ENCODE measurements at regions not wholly inside any gene's neighbourhood (a gene's known extent, or its start where the extent isn't known, plus 50 kb on each side); places are given as distances from the start of the nearest gene placed in this dataset.

DNA sequence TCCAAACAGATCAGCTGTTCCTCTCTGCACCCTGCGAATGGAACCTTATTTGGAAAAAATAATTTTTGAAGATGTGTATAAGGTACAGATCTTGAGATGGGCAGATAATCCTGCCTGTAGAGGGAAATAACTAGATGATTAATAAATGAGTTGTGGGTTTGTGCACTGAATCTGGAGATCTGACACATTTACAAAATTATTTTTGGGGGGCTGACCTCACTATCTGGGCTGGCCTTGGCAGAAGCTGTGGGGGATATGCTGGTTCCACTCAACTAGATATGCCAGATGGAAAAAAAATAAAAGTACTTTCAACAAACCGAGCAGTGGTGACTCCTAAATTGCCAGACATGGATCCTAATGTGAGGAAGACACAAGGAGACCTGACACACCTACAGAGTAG, 552.2 kb upstream of the AMELY start:
- no peak for DNase-seq

DNA sequence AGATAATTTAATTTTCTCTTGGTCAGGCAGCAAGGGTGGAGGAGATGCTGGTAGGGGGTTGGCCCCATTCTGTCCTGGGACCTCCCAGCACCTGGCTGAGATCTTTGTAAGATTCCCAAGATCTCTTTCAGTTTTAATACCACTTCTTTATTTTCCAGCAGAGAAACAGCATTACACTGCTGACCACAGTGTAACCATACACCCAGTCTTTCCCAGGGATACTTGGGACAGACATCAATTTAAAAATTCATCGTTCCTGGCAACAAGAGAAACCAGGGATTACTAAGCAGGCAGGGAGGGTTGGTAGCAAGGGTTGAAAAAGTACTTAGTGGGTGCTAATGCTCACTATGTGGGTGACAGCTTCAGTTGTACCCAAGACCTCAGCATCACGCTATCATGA, 551.6 kb upstream of the AMELY start:
- DNase-seq = no peak

DNA sequence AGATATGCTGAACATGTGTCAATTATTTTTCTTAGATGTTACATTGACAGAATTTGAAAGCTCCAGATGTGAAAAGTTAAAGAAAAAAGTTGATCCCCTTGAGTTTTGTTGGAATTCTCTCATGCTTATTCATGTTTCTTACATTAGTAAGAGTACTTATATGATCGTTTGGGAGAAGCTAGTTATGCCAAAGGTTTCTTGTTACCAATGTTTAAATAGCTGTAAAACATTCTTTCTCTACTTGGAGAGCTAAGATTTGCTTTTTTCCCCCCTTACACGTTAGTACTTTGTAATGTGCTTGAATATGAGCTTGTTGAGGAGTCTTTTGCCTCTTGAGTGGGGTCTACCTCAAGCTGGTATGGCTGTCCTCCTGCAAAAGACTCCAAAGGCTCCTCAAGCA, 551.1 kb upstream of the AMELY start:
- no peak for DNase-seq

DNA sequence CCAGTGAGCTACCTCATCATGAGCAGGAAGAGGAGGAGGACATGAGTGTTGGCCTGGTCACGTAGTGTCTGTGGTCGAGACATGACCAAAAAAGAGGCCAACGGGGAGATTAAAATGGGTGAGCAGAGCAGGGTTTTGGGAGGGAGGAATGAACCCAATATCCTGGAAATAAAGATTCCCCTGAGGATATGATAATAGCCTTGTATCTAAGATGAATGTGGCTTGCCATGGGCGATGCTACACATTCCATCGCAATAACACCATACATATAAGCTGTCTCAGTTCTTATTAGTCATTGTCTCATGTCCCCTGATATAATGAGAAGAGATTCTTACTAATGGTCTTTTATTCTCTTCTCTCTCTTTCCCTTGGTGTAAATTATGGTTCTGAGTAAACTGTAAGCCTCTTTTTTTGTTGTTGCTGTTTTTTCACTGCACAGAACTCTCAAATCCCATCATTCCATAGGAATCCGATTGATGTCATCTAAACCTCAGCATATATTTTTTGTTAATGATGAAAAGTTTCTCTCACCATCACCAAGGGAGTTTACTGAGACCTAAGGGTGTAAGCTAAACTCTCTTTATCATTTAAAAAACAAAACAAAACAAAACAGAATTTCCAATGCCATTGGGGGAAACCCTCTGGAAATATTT, 550.4 kb upstream of the AMELY start:
- DNase-seq = no peak

- DNase-seq = no peak
Measured at GRCh38 chrY:7459802-7460201, 548.2 kb upstream of the AMELY start.

DNA sequence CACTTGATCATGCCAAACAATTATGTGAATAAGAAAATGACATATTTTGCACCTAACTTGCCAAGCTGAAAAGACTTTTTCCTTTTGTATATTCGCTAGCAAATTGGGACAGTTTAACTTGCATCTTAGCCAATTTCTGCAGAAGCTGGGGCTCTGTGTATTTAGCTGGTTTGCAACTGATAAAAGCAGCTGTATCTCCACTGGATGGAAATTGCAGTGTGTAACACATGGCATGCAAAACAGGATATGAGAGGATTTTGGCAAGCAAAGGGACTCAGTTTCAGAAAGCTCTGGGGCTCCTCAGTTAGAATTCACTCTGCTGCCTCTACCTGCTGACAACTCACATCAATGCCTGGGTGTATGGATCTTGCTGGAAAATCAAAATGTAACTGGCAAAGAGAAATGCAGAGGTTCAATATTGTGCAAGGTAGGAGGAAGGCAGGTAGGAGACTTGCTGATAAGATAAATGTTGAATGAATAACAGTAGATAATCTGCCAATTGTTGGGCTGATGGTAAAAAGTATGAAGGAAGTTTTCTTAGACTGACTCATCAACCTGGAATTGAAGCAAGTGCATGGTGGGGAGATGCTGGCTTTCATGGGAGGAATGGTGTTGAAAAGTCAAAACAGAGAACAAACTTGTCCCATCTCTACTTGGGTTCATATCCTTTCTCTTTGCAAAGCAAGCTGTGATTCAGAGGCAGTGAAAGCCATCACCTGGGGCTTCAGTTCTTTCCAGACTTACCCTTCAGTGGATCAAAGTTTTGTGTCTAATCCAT, 546.9 kb upstream of the AMELY start:
- DNase-seq = no peak

DNA sequence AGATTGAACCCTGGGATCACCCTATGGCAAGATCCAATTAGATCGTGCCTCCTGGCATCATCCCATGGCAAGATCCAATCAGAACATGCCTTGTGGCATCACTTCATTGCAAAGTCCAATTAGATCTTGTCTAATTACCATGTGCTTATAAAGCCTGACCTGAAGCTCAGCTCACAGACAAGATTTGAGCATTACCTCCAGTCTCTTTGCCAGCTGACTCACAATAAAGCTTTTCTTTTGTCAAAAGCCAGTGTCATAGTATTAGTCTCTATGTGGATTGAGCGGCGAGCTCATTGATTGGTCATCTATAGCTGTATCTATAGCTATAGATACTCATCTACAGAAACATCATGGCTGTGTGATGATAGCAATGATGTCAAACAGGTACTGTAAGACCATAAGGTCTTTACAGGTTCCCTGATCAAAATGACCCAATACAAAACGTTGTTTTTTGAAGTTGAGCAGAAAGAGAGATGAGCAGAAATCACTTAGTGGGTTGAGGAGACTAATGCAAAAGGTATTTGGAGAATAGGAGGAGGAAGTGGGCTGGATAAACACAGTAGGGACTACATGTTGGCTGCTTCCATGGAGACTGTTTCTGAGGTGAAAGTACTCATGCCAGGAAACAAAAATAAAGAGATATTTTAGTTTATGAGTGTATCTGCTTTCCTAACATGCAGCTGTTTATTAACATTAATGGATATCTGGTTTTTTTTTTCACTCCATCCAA, 545.9 kb upstream of the AMELY start:
- DNase-seq = no peak

GRCh38 chrY:7455626-7456025, 544.1 kb upstream of the AMELY start:
- DNase-seq = no peak

GRCh38 chrY:7453336-7453735, 541.8 kb upstream of the AMELY start:
- no peak for DNase-seq

DNA sequence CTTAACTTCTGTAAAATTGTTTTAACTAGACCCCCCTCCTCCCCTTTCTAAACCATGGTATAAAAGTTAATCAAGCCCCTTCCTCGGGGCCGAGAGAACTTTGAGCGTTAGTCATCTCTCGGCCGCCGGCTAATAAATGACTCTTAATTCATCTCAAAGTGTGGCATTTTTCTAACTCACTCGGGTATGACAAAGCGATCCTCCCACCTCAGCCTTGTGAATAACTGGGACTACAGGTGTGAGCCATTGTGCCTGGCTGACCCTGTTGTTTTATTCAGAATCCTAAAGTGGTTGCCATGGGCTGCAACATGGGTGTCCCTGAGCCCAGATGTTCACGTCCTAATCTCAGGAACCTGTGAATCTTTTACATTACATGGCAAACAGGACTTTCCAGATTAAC, 540.7 kb upstream of the AMELY start:
- DNase-seq = no peak

DNA sequence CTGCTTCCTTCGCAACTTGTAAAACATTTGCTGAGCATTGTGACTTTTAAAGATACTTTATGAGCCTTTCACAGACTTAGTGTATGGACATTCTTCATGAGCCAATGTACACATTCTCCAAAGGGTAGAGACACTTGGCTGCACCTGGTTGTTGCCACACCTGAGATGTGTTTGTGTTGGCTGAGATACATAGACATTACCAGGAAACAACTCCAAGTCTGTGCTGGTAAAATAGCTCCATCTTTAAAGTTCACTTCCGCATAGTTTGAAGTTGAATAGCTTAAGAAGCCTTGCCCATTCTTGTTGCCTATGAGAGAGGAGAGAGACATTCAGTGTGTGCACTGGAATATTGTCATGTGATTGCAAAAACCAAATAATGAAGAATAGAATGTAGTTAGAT, 538.3 kb upstream of the AMELY start:
- DNase-seq = no peak

DNA sequence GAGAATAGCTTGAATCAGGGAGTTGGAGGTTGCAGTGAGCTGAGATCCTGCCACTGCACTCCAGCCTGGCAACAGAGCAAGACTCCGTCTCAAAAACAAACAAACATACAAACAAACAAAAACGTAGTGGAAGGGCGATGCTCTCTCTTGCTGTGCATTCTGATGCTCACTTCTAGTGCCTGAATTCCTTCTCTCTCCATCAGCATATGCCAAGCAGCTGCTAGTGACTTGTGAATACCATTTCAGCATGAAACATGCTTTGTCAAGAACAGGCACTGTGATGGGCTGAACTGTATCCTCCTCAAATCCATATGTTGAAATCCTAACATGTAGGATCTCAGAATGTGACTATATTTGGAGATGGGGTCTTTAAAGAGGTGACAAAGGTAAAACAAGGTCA, 537.1 kb upstream of the AMELY start:
- no peak for DNase-seq

DNA sequence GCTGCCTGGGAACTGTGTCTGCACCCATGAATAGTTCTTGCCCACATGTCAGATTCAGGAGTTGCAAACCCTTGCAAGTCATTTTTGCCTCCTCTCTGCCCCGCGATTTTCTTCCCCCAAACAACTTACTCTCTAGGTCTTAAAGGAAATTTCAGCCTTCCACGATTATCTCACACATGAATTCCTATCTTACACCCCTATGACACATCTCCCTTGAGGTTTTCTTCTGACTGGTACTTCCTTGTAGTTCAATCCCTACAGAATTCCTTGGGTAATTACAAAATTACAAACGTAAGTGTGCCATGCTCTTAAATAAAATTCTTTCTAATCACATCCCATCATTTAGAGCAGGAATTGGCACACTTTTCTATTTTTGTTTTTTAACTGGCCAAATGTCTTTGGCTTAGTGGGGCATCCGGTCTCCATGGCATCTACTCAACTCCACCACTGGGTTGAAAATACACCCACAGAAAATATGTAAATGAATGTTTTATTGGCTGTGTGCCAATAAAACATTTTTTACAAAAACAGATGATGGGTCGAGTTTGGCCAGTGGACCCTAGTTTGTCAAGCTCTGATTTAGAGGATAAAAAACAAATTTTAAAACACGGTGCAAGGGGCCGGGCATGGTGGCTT, 536.4 kb upstream of the AMELY start:
- no peak for DNase-seq

- no peak for DNase-seq
Measured at GRCh38 chrY:7444141-7444540, 532.6 kb upstream of the AMELY start.

GRCh38 chrY:7440796-7441530, 529.4 kb upstream of the AMELY start:
- no peak for DNase-seq

GRCh38 chrY:7437086-7437485, 525.5 kb upstream of the AMELY start:
- no peak for DNase-seq

- no peak for DNase-seq
Measured at GRCh38 chrY:7433817-7434809, 522.6 kb upstream of the AMELY start.

GRCh38 chrY:7419165-7419564, 507.6 kb upstream of the AMELY start:
- no peak for DNase-seq

DNA sequence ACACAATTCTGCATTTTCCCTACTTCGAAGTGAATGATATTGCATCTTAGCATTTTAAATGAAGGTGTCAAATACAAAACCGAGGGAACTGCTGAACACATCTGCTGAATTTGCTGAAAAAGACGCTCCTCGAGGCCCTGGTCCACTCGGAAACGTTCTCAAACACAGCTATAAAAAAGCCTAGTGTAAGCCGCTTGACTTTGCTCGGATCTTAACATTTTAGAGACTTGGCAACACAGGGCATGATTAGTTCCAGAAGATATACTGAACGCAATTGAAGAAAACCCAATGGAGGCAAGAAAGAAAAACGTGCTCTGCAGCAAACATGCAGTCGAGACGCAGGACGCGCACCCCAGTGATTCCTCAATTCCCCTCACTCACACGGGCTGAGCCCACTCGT, 506.4 kb upstream of the AMELY start:
- no peak for DNase-seq

DNA sequence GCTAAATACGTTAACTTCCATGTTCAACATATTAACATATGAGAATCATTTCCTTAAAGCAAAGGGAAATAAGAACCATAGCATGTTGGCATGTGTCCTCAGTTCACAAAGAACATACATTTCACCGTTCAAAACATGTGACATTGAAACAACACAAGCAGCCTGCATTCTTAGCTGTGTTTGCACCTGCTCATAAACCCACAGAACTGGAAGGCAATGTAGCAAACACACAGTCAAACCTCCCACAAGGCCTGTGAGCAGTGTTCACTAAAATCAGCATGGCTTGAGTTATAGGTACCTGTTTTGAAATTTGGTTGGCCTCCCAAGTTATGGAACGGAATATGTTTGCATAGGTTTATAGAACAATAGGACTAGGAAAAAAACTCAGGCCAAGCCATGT, 504.9 kb upstream of the AMELY start:
- DNase-seq = no peak

DNA sequence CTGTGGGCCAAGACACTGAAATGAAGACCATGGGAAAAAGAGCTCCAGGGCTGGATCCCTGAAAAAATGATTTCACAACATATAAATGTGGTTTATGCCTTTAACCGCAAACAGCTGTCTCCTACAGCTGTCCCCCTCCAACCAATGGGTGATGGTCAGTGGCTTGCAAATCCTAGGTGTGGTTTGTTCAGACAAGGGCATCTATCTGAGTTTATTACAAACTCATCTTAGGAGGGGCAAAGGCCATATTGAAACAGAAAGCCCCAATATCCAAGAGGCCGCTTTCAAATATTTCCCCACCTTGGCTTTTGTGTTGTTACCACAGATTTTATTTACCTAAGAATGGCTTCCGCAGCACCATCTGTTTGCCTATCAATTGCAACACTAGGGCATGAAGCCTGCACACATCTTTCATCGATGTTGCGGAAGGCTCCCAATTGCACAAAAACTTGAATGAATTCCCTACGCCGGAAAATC, 503.6 kb upstream of the AMELY start:
- no peak for DNase-seq

DNA sequence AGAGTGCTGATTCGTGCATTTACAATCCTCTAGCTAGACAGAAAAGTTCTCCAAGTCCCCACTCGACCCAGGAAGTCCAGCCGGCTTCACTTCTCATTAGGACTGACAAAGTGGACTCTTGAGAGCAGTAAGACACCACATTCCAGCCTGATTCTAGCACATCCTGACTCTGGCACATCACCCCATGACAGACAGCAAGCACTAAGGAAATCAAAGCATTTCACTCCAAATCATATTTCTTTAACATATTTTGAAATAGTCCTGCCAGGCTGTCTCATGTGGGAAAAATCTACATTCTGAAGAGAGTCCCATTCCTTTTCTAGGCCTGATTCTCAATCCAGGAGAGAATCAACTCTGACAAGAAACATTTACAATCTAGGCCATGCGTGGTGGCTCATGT, 478.5 kb upstream of the AMELY start:
- no peak for DNase-seq

All from CD4-positive, alpha-beta T cell treated with Interleukin-21 for 1 hour (primary cell).